Osteocyte (in vitro differentiated cells): ENCODE measurements at regions not wholly inside any gene's neighbourhood (a gene's known extent, or its start where the extent isn't known, plus 50 kb on each side); places are given as distances from the start of the nearest gene placed in this dataset.

Experiments used
- DNase-seq: peaks from one replicate; pipeline ENCODE4 v3.0.0; 2021; ENCODE audit warnings: mixed read lengths; ENCODE audit not compliant: unreplicated experiment; ENCODE audit errors: extremely low spot score
- H3K27ac Mint-ChIP-seq: one replicate; pipeline ENCODE4 v1.8.0; 2021; ENCODE audit warnings: mild to moderate bottlenecking, mixed read lengths; ENCODE audit not compliant: unreplicated experiment
- H3K27me3 Mint-ChIP-seq: one replicate; pipeline ENCODE4 v1.8.0; 2021; ENCODE audit warnings: mixed read lengths; ENCODE audit not compliant: unreplicated experiment
- H3K36me3 Mint-ChIP-seq: one replicate; pipeline ENCODE4 v1.8.0; 2021; ENCODE audit warnings: mixed read lengths; ENCODE audit not compliant: unreplicated experiment
- H3K4me1 Mint-ChIP-seq: one replicate; pipeline ENCODE4 v1.8.0; 2021; ENCODE audit warnings: mixed read lengths; ENCODE audit not compliant: unreplicated experiment
- H3K4me3 Mint-ChIP-seq: one replicate; pipeline ENCODE4 v1.8.0; 2021; ENCODE audit warnings: mild to moderate bottlenecking, moderate library complexity, mixed read lengths; ENCODE audit not compliant: unreplicated experiment
- H3K9me3 Mint-ChIP-seq: one replicate; pipeline ENCODE4 v1.8.0; 2021; ENCODE audit warnings: mixed read lengths; ENCODE audit not compliant: unreplicated experiment
- TF ChIP-seq, protein P1 (sequence below): fragments of 200-600 bp; sonication (generic); IDR thresholded peaks from 2 replicates; pipeline ENCODE4 v1.5.0; 2021; ENCODE audit warnings: antibody characterized with exemption, mild to moderate bottlenecking, moderate library complexity

DNA sequence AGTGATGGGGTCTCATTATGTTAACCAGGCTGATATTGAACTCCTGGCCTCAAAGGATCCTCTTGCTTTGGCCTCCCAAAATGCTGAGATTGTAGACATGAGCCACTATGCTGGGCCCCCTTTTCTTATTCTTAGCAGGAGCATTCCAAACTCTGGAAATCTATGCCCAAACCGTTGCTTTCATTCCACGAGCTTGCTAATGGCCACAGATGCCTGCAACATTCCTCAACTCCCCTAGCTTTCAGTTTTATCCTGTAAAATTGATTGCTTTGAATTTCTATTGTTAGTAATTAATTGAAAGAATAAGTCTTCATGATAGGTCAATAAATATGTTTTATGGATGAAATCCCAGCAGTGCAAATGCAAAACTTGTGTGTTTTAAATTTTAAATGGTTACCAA, 564.8 kb upstream of the WWC1 start:
- Mint-ChIP-seq H3K36me3 (no peaks in the 10 kb centered on the region), H3K9me3 (no peaks in the 10 kb centered on the region), H3K4me3 (no peak overlapping the region), H3K27ac (no peak overlapping the region), H3K27me3 (no peaks in the 10 kb centered on the region), H3K4me1 (peaks cover 19% of the 10 kb centered on the region)
- DNase-seq, result no peak
- TF ChIP-seq, protein P1, sequence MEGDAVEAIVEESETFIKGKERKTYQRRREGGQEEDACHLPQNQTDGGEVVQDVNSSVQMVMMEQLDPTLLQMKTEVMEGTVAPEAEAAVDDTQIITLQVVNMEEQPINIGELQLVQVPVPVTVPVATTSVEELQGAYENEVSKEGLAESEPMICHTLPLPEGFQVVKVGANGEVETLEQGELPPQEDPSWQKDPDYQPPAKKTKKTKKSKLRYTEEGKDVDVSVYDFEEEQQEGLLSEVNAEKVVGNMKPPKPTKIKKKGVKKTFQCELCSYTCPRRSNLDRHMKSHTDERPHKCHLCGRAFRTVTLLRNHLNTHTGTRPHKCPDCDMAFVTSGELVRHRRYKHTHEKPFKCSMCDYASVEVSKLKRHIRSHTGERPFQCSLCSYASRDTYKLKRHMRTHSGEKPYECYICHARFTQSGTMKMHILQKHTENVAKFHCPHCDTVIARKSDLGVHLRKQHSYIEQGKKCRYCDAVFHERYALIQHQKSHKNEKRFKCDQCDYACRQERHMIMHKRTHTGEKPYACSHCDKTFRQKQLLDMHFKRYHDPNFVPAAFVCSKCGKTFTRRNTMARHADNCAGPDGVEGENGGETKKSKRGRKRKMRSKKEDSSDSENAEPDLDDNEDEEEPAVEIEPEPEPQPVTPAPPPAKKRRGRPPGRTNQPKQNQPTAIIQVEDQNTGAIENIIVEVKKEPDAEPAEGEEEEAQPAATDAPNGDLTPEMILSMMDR, result no peak

DNA sequence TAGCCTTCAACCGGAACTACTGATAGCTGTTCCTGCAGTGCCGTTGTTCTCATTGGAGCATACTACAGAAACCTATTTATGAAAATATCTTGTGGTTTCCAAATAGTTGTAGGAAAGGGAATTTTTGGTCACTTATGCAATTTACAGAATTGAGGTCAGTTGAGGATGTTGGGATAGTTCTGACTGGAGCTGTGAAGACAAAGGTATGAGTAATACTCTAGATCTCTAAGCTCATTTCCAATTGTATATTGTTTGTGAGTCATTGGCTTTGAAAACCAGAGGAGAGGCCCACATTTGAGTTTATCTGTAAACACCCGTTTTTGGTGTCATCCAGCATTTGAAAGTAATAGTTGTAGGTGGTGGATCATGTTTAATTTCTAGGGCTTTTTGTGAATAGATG, 561.3 kb upstream of the WWC1 start:
- H3K27ac Mint-ChIP-seq, result no peak overlapping the region
- TF ChIP-seq, protein P1, result no peak
- DNase-seq, result no peak
- peaks cover 16% of the 10 kb centered on the region for H3K4me1 Mint-ChIP-seq
- no peaks in the 10 kb centered on the region for H3K27me3 Mint-ChIP-seq
- H3K9me3 Mint-ChIP-seq, result no peaks in the 10 kb centered on the region
- H3K4me3 Mint-ChIP-seq, result no peak overlapping the region
- no peaks in the 10 kb centered on the region for H3K36me3 Mint-ChIP-seq

DNA sequence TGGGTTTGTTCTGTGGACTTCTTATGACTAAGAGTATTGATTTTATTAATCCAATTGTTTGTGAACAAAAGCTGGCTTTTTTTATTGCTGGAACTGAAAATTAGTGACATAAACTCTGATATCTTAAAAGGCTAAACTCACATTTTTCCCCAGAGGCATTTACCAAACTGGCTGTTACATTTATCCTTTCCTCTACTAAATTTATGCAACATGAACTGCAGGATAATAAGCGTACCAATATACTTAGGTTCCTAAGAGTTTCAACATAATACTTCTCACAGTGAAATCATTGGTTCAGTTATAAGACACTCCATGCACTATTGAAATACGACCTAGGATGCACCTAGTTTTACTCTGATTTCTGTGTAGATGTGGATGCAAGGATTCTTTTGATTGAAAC, 560.8 kb upstream of the WWC1 start:
- Mint-ChIP-seq H3K36me3 (no peaks in the 10 kb centered on the region), H3K27me3 (no peaks in the 10 kb centered on the region), H3K27ac (no peak overlapping the region), H3K9me3 (no peaks in the 10 kb centered on the region), H3K4me3 (no peak overlapping the region), H3K4me1 (peaks cover 13% of the 10 kb centered on the region)
- DNase-seq, result no peak
- TF ChIP-seq, protein P1, result no peak

DNA sequence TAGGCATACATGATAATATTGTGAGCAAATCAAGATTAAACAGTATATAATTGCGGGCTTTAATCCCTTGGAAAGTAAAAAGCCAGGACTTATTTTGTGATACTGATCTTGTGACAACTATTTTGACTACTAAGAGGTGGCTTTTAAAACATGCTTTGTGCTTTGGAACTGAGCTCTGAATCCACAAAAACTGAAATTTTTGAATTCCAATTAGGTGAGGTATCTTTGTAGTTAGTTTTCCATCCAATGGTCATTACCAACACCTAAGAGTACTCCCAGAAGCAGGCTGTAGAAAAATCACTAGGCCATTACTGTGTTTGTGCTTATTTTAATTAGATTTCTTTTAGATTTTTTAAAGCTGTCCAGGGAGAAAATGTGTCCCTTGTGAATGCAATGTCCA, 559.5 kb upstream of the WWC1 start:
- Mint-ChIP-seq H3K9me3 (no peaks in the 10 kb centered on the region), H3K4me1 (peaks cover 13% of the 10 kb centered on the region), H3K36me3 (no peaks in the 10 kb centered on the region), H3K27me3 (no peaks in the 10 kb centered on the region), H3K4me3 (no peak overlapping the region), H3K27ac (no peak overlapping the region)
- TF ChIP-seq, protein P1, result no peak
- no peak for DNase-seq

DNA sequence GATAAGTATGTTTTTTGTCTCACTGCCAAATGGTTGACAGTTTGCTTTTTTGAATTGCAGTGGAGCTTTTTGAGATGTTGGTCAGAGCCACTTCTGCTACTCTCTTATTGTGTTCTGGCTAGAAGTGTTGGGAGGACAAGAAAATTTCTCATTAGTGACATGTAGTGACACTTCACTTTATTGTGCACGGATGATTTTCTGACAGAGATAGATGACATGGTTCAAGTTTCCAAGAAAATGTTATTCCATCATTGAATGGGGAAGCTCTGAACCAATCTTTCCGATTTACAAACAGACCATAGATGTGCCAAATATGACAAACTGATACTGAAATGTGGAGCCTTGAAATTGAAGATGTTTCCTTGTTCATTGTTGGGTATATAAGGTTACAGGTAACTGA, 558.9 kb upstream of the WWC1 start:
- H3K4me3 Mint-ChIP-seq, result no peak overlapping the region
- H3K9me3 Mint-ChIP-seq, result no peaks in the 10 kb centered on the region
- DNase-seq, result no peak
- TF ChIP-seq, protein P1, result no peak
- H3K27me3 Mint-ChIP-seq, result no peaks in the 10 kb centered on the region
- no peaks in the 10 kb centered on the region for H3K36me3 Mint-ChIP-seq
- H3K4me1 Mint-ChIP-seq, result peaks cover 13% of the 10 kb centered on the region
- H3K27ac Mint-ChIP-seq, result no peak overlapping the region
